WTC11 (cell line): ENCODE measurements at regions not wholly inside any gene's neighbourhood (a gene's known extent, or its start where the extent isn't known, plus 50 kb on each side); places are given as distances from the start of the nearest gene placed in this dataset.
"Not testable (repeated sequence)": the region's sequence is repeated elsewhere in the genome, so short reads cannot be mapped to it uniquely, and the experiment has no call there.

Experiments used
- ATF1 ChIP-seq: sonication (generic); formaldehyde crosslinking; IDR thresholded peaks from 2 replicates; pipeline ENCODE4 v1.8.1; 2023; ENCODE audit warnings: mild to moderate bottlenecking, moderate library complexity, missing genetic modification reagents
- CBFB ChIP-seq: sonication (generic); formaldehyde crosslinking; IDR thresholded peaks from 2 replicates; pipeline ENCODE4 v1.8.1; 2022; ENCODE audit warnings: mild to moderate bottlenecking, low read depth, missing genetic modification reagents
- CREB1 ChIP-seq: sonication (generic); formaldehyde crosslinking; IDR thresholded peaks from 2 replicates; pipeline ENCODE4 v1.8.0; 2023; ENCODE audit warnings: mild to moderate bottlenecking, missing genetic modification reagents
- KAT7 ChIP-seq: sonication (generic); formaldehyde crosslinking; IDR thresholded peaks from 2 replicates; pipeline ENCODE4 v1.8.1; 2023; ENCODE audit warnings: missing genetic modification reagents, mild to moderate bottlenecking, borderline replicate concordance
- RELA ChIP-seq: sonication (generic); formaldehyde crosslinking; IDR thresholded peaks from 2 replicates; pipeline ENCODE4 v1.8.1; 2022; ENCODE audit warnings: missing genetic modification reagents, mild to moderate bottlenecking, borderline replicate concordance
- TP53 ChIP-seq: sonication (generic); formaldehyde crosslinking; IDR thresholded peaks from 2 replicates; pipeline ENCODE4 v1.8.1; 2023; ENCODE audit warnings: mild to moderate bottlenecking, missing genetic modification reagents
- ZNF416 ChIP-seq: fragments of 250-450 bp; sonication (Bioruptor Pico); IDR thresholded peaks from 2 replicates; pipeline ENCODE4 v1.9.0; 2021; ENCODE audit warnings: mild to moderate bottlenecking, inconsistent platforms
- TF ChIP-seq, protein P1 (sequence below): fragments of 200-600 bp; IDR thresholded peaks from 2 replicates; pipeline ENCODE4 v1.8.0; 2022; ENCODE audit warnings: antibody characterized with exemption
- TF ChIP-seq, protein P2 (sequence below): sonication (generic); formaldehyde crosslinking; IDR thresholded peaks from 2 replicates; pipeline ENCODE4 v1.8.0; 2022; ENCODE audit warnings: mild to moderate bottlenecking, missing genetic modification reagents
- TF ChIP-seq, protein P3 (sequence below): sonication (generic); formaldehyde crosslinking; IDR thresholded peaks from 2 replicates; pipeline ENCODE4 v1.8.0; 2022; ENCODE audit warnings: mild to moderate bottlenecking, missing genetic modification reagents
- TF ChIP-seq, protein P4 (sequence below): sonication (generic); formaldehyde crosslinking; IDR thresholded peaks from 2 replicates; pipeline ENCODE4 v1.8.1; 2023; ENCODE audit warnings: mild to moderate bottlenecking, missing genetic modification reagents, moderate library complexity
- TF ChIP-seq, protein P5 (sequence below): sonication (generic); formaldehyde crosslinking; IDR thresholded peaks from 2 replicates; pipeline ENCODE4 v1.8.1; 2023; ENCODE audit warnings: mild to moderate bottlenecking, missing genetic modification reagents, moderate library complexity
- TF ChIP-seq, protein P6 (sequence below): sonication (generic); formaldehyde crosslinking; IDR thresholded peaks from 2 replicates; pipeline ENCODE4 v1.8.0; 2022; ENCODE audit warnings: mild to moderate bottlenecking, missing genetic modification reagents
- TF ChIP-seq, protein P7 (sequence below): fragments of 250-450 bp; sonication (Bioruptor Pico); IDR thresholded peaks from 2 replicates; pipeline ENCODE4 v1.9.0; 2021; ENCODE audit warnings: mild to moderate bottlenecking

DNA sequence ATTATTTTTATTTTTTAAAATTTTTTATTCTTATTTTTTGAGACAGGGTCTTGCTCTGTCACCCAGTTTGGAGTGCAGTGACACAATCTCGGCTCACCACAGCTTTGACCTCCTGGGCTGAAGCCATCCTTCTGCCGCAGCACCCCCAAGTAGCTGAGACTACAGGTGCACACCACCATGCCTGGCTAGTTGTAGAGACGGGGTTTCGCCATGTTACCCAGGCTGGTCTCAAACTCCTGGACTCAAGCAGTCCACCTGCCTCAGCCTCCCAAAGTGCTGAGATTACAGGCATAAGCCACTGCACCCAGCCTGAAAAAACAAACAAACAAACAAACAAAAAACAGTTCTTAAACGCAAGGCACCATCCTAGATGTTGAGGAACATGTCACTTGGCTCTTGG is 66.5 kb downstream of the SOD2 start:
- TF ChIP-seq, protein P1, sequence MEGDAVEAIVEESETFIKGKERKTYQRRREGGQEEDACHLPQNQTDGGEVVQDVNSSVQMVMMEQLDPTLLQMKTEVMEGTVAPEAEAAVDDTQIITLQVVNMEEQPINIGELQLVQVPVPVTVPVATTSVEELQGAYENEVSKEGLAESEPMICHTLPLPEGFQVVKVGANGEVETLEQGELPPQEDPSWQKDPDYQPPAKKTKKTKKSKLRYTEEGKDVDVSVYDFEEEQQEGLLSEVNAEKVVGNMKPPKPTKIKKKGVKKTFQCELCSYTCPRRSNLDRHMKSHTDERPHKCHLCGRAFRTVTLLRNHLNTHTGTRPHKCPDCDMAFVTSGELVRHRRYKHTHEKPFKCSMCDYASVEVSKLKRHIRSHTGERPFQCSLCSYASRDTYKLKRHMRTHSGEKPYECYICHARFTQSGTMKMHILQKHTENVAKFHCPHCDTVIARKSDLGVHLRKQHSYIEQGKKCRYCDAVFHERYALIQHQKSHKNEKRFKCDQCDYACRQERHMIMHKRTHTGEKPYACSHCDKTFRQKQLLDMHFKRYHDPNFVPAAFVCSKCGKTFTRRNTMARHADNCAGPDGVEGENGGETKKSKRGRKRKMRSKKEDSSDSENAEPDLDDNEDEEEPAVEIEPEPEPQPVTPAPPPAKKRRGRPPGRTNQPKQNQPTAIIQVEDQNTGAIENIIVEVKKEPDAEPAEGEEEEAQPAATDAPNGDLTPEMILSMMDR = not testable (repeated sequence)
- not testable (repeated sequence) for TF ChIP-seq CBFB (CRISPR knock-in tag); ZNF416 (CRISPR knock-in tag); KAT7 (CRISPR knock-in tag); RELA (CRISPR knock-in tag); TP53 (CRISPR knock-in tag); CREB1 (CRISPR knock-in tag); ATF1
- TF ChIP-seq, protein P2, sequence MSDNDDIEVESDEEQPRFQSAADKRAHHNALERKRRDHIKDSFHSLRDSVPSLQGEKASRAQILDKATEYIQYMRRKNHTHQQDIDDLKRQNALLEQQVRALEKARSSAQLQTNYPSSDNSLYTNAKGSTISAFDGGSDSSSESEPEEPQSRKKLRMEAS (CRISPR knock-in tag) = not testable (repeated sequence)
- TF ChIP-seq, protein P3, sequence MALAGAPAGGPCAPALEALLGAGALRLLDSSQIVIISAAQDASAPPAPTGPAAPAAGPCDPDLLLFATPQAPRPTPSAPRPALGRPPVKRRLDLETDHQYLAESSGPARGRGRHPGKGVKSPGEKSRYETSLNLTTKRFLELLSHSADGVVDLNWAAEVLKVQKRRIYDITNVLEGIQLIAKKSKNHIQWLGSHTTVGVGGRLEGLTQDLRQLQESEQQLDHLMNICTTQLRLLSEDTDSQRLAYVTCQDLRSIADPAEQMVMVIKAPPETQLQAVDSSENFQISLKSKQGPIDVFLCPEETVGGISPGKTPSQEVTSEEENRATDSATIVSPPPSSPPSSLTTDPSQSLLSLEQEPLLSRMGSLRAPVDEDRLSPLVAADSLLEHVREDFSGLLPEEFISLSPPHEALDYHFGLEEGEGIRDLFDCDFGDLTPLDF = not testable (repeated sequence)
- TF ChIP-seq, protein P4, sequence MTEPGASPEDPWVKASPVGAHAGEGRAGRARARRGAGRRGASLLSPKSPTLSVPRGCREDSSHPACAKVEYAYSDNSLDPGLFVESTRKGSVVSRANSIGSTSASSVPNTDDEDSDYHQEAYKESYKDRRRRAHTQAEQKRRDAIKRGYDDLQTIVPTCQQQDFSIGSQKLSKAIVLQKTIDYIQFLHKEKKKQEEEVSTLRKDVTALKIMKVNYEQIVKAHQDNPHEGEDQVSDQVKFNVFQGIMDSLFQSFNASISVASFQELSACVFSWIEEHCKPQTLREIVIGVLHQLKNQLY (CRISPR knock-in tag) = not testable (repeated sequence)
- TF ChIP-seq, protein P5, sequence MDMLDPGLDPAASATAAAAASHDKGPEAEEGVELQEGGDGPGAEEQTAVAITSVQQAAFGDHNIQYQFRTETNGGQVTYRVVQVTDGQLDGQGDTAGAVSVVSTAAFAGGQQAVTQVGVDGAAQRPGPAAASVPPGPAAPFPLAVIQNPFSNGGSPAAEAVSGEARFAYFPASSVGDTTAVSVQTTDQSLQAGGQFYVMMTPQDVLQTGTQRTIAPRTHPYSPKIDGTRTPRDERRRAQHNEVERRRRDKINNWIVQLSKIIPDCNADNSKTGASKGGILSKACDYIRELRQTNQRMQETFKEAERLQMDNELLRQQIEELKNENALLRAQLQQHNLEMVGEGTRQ (CRISPR knock-in tag) = not testable (repeated sequence)
- TF ChIP-seq, protein P6, sequence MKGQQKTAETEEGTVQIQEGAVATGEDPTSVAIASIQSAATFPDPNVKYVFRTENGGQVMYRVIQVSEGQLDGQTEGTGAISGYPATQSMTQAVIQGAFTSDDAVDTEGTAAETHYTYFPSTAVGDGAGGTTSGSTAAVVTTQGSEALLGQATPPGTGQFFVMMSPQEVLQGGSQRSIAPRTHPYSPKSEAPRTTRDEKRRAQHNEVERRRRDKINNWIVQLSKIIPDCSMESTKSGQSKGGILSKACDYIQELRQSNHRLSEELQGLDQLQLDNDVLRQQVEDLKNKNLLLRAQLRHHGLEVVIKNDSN = not testable (repeated sequence)
- TF ChIP-seq, protein P7, sequence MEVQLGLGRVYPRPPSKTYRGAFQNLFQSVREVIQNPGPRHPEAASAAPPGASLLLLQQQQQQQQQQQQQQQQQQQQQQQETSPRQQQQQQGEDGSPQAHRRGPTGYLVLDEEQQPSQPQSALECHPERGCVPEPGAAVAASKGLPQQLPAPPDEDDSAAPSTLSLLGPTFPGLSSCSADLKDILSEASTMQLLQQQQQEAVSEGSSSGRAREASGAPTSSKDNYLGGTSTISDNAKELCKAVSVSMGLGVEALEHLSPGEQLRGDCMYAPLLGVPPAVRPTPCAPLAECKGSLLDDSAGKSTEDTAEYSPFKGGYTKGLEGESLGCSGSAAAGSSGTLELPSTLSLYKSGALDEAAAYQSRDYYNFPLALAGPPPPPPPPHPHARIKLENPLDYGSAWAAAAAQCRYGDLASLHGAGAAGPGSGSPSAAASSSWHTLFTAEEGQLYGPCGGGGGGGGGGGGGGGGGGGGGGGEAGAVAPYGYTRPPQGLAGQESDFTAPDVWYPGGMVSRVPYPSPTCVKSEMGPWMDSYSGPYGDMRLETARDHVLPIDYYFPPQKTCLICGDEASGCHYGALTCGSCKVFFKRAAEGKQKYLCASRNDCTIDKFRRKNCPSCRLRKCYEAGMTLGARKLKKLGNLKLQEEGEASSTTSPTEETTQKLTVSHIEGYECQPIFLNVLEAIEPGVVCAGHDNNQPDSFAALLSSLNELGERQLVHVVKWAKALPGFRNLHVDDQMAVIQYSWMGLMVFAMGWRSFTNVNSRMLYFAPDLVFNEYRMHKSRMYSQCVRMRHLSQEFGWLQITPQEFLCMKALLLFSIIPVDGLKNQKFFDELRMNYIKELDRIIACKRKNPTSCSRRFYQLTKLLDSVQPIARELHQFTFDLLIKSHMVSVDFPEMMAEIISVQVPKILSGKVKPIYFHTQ = not testable (repeated sequence)
